Kidney capillary endothelial cell (primary cell): ENCODE measurements at regions not wholly inside any gene's neighbourhood (a gene's known extent, or its start where the extent isn't known, plus 50 kb on each side); places are given as distances from the start of the nearest gene placed in this dataset.
"Not testable (repeated sequence)": the region's sequence is repeated elsewhere in the genome, so short reads cannot be mapped to it uniquely, and the experiment has no call there.

ENCODE experiments used
- DNase-seq: peaks from one replicate; pipeline ENCODE4 v3.0.0-alpha.2; 2018; ENCODE audit warnings: low spot score

GRCh38 chr21:35491114-35491513 is 442.0 kb upstream of the RUNX1 start:
- no peak for DNase-seq

GRCh38 chr21:35489389-35489980 is 440.4 kb upstream of the RUNX1 start:
- DNase-seq, result no peak

- DNase-seq, result no peak
Measured at GRCh38 chr21:35488946-35489345, 439.8 kb upstream of the RUNX1 start.

- no peak for DNase-seq
Measured at GRCh38 chr21:35485364-35485763, 436.3 kb upstream of the RUNX1 start.

GRCh38 chr21:35484851-35485250 is 435.7 kb upstream of the RUNX1 start:
- DNase-seq, result no peak

- DNase-seq, result no peak
Measured at GRCh38 chr21:35484032-35484431, 434.9 kb upstream of the RUNX1 start.

- DNase-seq, result no peak
Measured at GRCh38 chr21:35482933-35483662, 434.0 kb upstream of the RUNX1 start.

- DNase-seq, result no peak
Measured at GRCh38 chr21:35482096-35482495, 433.0 kb upstream of the RUNX1 start.

- no peak for DNase-seq
Measured at GRCh38 chr21:35481005-35481404, 431.9 kb upstream of the RUNX1 start.

- no peak for DNase-seq
Measured at GRCh38 chr21:35479529-35479928, 430.4 kb upstream of the RUNX1 start.

- no peak for DNase-seq
Measured at GRCh38 chr21:35479065-35479448, 430.0 kb upstream of the RUNX1 start.

GRCh38 chr21:35478161-35479064 is 429.3 kb upstream of the RUNX1 start:
- no peak for DNase-seq

GRCh38 chr21:35477622-35478021 is 428.5 kb upstream of the RUNX1 start:
- no peak for DNase-seq

- DNase-seq, result no peak
Measured at GRCh38 chr21:35476621-35477395, 427.7 kb upstream of the RUNX1 start.

GRCh38 chr21:35475762-35476161 is 426.7 kb upstream of the RUNX1 start:
- DNase-seq, result no peak

GRCh38 chr21:35475009-35475408 is 425.9 kb upstream of the RUNX1 start:
- DNase-seq, result no peak

- DNase-seq, result no peak
Measured at GRCh38 chr21:35473496-35473895, 424.4 kb upstream of the RUNX1 start.

- DNase-seq, result no peak
Measured at GRCh38 chr21:35470522-35470921, 421.4 kb upstream of the RUNX1 start.

GRCh38 chr21:35469498-35469897 is 420.4 kb upstream of the RUNX1 start:
- DNase-seq, result no peak

- no peak for DNase-seq
Measured at GRCh38 chr21:35468991-35469390, 419.9 kb upstream of the RUNX1 start.

GRCh38 chr21:35467566-35467965 is 418.5 kb upstream of the RUNX1 start:
- no peak for DNase-seq

GRCh38 chr21:35466681-35467080 is 417.6 kb upstream of the RUNX1 start:
- not testable (repeated sequence) for DNase-seq
